ENCODE measurements at regions not wholly inside any gene's neighbourhood (a gene's known extent, or its start where the extent isn't known, plus 50 kb on each side); places are given as distances from the start of the nearest gene placed in this dataset.
"Not testable (repeated sequence)": the region's sequence is repeated elsewhere in the genome, so short reads cannot be mapped to it uniquely, and the experiment has no call there.

- in situ Hi-C loops (cut with HindIII; ENCODE audit: low pct_ligation_motif_present, low pct_unique_long_range_greater_than_20kb, low sequenced_read_pairs), result no loop called here
- DNase-seq, result no peak
Measured at GRCh38 chr17:62163847-62164246, 98.8 kb upstream of the MED13 start.

- DNase-seq, result no peak
Measured at GRCh38 chr17:62162898-62163297, 97.8 kb upstream of the MED13 start.

GRCh38 chr17:62161405-62162148, 96.5 kb upstream of the MED13 start:
- DNase-seq, result no peak
- in situ Hi-C loops (cut with HindIII; ENCODE audit: low pct_ligation_motif_present, low pct_unique_long_range_greater_than_20kb, low sequenced_read_pairs), result no loop called here

More at GRCh38 chr17:62162898-62163297, 97.8 kb upstream of the MED13 start:
- in situ Hi-C loops (cut with HindIII; ENCODE audit: low pct_ligation_motif_present, low pct_unique_long_range_greater_than_20kb, low sequenced_read_pairs), result no loop called here

GRCh38 chr17:62160816-62161215, 95.7 kb upstream of the MED13 start:
- DNase-seq, result no peak

GRCh38 chr17:62159994-62160393, 94.9 kb upstream of the MED13 start:
- in situ Hi-C loops (cut with HindIII; ENCODE audit: low pct_ligation_motif_present, low pct_unique_long_range_greater_than_20kb, low sequenced_read_pairs), result no loop called here
- no peak for DNase-seq

More at GRCh38 chr17:62160816-62161215, 95.7 kb upstream of the MED13 start:
- in situ Hi-C loops (cut with HindIII; ENCODE audit: low pct_ligation_motif_present, low pct_unique_long_range_greater_than_20kb, low sequenced_read_pairs), result no loop called here

GRCh38 chr17:62156949-62157348, 91.9 kb upstream of the MED13 start:
- no peak for DNase-seq
- in situ Hi-C loops (cut with HindIII; ENCODE audit: low pct_ligation_motif_present, low pct_unique_long_range_greater_than_20kb, low sequenced_read_pairs), result no loop called here

- in situ Hi-C loops (cut with HindIII; ENCODE audit: low pct_ligation_motif_present, low pct_unique_long_range_greater_than_20kb, low sequenced_read_pairs), result no loop called here
- no peak for DNase-seq
Measured at GRCh38 chr17:62154909-62155308, 89.8 kb upstream of the MED13 start.

- in situ Hi-C loops (cut with HindIII; ENCODE audit: low pct_ligation_motif_present, low pct_unique_long_range_greater_than_20kb, low sequenced_read_pairs), result no loop called here
- no peak for DNase-seq
Measured at GRCh38 chr17:62150471-62150870, 85.4 kb upstream of the MED13 start.

- in situ Hi-C loops (cut with HindIII; ENCODE audit: low pct_ligation_motif_present, low pct_unique_long_range_greater_than_20kb, low sequenced_read_pairs), result no loop called here
- DNase-seq, result no peak
Measured at GRCh38 chr17:62149961-62150360, 84.9 kb upstream of the MED13 start.

- in situ Hi-C loops (cut with HindIII; ENCODE audit: low pct_ligation_motif_present, low pct_unique_long_range_greater_than_20kb, low sequenced_read_pairs), result no loop called here
Measured at GRCh38 chr17:62147284-62147683, 82.2 kb upstream of the MED13 start.

GRCh38 chr17:62140836-62141235, 75.8 kb upstream of the MED13 start:
- in situ Hi-C loops (cut with HindIII; ENCODE audit: low pct_ligation_motif_present, low pct_unique_long_range_greater_than_20kb, low sequenced_read_pairs), result no loop called here
- no peak for DNase-seq

More at GRCh38 chr17:62147284-62147683, 82.2 kb upstream of the MED13 start:
- DNase-seq, result no peak

- in situ Hi-C loops (cut with HindIII; ENCODE audit: low pct_ligation_motif_present, low pct_unique_long_range_greater_than_20kb, low sequenced_read_pairs), result no loop called here
- no peak for DNase-seq
Measured at GRCh38 chr17:62140376-62140775, 75.3 kb upstream of the MED13 start.

- in situ Hi-C loops (cut with HindIII; ENCODE audit: low pct_ligation_motif_present, low pct_unique_long_range_greater_than_20kb, low sequenced_read_pairs); DNase-seq: not testable (repeated sequence)
Measured at GRCh38 chr17:62139690-62140354, 74.7 kb upstream of the MED13 start.

- no peak for DNase-seq
- in situ Hi-C loops (cut with HindIII; ENCODE audit: low pct_ligation_motif_present, low pct_unique_long_range_greater_than_20kb, low sequenced_read_pairs), result no loop called here
Measured at GRCh38 chr17:62139141-62139540, 74.1 kb upstream of the MED13 start.

- in situ Hi-C loops (cut with HindIII; ENCODE audit: low pct_ligation_motif_present, low pct_unique_long_range_greater_than_20kb, low sequenced_read_pairs); DNase-seq: not testable (repeated sequence)
Measured at GRCh38 chr17:62138676-62139121, 73.6 kb upstream of the MED13 start.

- peak; percentile 11 for DNase-seq
- in situ Hi-C loops (cut with HindIII; ENCODE audit: low pct_ligation_motif_present, low pct_unique_long_range_greater_than_20kb, low sequenced_read_pairs), result not testable (repeated sequence)
Measured at GRCh38 chr17:62137734-62138624, 72.9 kb upstream of the MED13 start.

GRCh38 chr17:62137013-62137733, 72.1 kb upstream of the MED13 start:
- DNase-seq; in situ Hi-C loops (cut with HindIII; ENCODE audit: low pct_ligation_motif_present, low pct_unique_long_range_greater_than_20kb, low sequenced_read_pairs): not testable (repeated sequence)

- in situ Hi-C loops (cut with HindIII; ENCODE audit: low pct_ligation_motif_present, low pct_unique_long_range_greater_than_20kb, low sequenced_read_pairs), result no loop called here
- DNase-seq, result no peak
Measured at GRCh38 chr17:62135742-62136141, 70.7 kb upstream of the MED13 start.

Measured in ACHN (cell line).